GM18519 (cell line): ENCODE measurements at regions not wholly inside any gene's neighbourhood (a gene's known extent, or its start where the extent isn't known, plus 50 kb on each side); places are given as distances from the start of the nearest gene placed in this dataset.

Experiments used
- ATAC-seq: cut with Tn5 transposase; IDR thresholded peaks from one replicate; pipeline ENCODE4 v1.9.1; 2021; ENCODE audit warnings: mild to moderate bottlenecking, moderate library complexity; ENCODE audit not compliant: unreplicated experiment, low FRiP score

GRCh38 chr12:91978143-91978542 lies 167.5 kb downstream of the BTG1 start:
- no peak for ATAC-seq

GRCh38 chr12:91975891-91976290 lies 169.8 kb downstream of the BTG1 start:
- no peak for ATAC-seq

DNA sequence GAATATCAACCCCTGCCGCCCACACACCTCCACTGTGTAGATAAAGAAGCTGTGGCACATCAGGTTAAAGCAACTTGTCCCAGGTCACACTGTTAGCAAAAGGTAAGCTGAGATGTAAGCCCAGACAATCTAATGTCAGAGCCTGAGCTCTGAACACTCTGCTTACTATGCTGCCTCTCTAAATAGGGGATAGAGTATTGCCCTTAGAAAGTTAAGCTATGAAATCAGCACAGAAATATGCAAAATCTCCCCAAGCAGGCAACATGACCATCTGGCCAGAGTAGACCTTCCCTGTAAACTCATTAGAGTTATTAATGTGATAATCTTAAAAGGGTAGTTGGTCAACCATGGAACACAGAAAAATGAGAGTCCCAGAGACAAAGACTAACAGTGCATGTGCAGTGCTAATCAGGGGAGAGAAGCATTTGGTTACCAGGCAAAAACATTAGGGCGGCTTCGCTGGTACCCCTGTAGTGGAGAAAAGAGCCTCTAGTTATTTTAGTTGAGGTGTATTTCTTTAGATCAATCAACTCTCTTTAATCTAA lies 171.0 kb downstream of the BTG1 start:
- no peak for ATAC-seq

DNA sequence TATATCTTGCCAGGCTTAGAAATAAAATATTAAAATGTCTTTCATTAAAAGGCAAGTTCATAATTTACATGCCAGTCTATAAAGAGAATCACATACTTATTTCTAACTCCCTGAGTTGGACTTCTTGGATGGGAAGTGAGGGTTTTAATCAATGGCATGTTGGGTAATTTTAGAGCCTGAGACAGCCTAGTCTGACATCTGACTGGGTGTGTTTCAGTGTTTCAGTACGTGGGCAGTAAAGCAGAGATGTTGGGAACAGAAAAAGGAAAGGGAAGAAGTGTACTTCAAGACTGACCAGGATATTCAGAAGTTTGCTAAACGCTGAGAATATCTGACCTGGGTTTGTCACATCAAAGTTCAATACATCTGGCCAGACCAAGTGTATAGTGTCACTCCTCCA lies 171.8 kb downstream of the BTG1 start:
- ATAC-seq, result no peak

- no peak for ATAC-seq
These were observed 172.8 kb downstream of the BTG1 start for GRCh38 chr12:91972896-91973295.

DNA sequence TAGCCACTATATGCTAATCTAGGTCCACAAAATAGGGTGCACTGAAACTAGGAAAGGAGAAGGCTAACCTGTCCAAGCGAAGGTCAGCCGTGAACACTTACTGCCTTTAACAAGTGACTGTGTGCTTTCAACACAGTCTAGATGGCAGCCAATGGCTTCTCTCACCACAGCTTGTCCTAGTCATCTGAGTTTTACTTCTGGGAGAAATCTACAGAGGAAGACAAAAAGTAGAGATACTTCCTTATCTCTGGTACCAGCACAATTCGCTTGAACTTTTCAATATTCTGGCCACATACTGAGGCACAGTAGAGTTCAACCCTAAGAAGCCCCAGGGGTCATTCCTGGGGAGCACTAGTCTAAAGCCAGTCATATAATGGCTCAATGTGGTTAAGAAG lies 176.9 kb downstream of the BTG1 start:
- ATAC-seq, result no peak

GRCh38 chr12:91968076-91968776 lies 177.4 kb downstream of the BTG1 start:
- no peak for ATAC-seq

DNA sequence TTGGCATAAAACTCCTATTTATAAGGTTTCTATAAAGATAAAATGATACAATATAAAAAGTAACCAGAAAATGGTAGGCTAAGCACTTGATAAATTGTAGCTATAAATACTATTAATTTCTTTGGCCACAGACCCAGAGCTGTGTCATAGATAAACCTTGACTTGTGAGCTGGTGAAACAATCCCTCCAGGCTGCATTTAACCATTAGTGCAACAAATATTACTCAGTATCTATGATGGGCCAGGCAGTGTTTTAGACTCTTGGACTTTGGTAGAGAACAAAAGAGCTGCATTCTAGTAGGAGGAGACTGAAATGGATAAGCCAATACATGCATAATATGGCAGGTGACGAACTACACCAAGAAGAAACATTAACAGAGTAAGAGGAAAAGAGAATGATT lies 178.1 kb downstream of the BTG1 start:
- ATAC-seq, result no peak

DNA sequence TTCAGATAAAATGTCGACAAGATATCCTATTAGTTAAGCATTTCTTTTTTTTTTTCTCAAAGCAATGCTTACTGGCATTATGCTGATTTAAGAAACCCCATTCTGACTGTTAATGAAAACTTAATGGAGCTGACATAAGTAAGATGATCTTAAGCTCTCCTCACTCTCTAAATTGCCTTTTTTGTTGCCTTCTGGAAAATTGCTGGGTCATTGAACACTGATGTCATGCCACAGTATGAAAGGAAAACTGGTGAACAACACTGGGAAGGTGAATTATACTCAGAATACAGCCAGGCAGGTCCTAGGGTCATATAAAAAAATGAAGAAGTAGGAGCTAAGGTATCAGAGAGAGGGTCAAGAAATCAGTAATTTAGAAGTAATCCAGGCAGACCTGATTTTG lies 179.9 kb downstream of the BTG1 start:
- ATAC-seq, result no peak

DNA sequence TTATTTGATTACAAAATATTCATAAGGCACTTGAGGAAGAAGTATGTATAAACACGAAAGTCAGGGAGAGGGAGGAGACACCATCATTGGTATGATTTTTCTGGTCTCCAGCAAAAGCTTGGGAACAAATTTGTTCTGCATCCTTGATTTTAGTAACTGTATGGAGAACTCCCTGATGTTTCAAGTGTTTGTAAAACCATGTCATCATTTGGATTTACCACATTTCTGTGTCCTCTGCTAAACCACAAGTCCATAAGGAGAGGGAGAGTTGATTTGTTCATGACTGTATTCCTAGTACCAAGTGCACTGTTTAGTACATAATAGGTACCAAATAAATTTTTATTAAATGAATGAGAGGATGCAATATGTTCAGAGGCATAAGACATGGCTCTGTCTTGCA lies 181.1 kb downstream of the BTG1 start:
- ATAC-seq, result no peak

DNA sequence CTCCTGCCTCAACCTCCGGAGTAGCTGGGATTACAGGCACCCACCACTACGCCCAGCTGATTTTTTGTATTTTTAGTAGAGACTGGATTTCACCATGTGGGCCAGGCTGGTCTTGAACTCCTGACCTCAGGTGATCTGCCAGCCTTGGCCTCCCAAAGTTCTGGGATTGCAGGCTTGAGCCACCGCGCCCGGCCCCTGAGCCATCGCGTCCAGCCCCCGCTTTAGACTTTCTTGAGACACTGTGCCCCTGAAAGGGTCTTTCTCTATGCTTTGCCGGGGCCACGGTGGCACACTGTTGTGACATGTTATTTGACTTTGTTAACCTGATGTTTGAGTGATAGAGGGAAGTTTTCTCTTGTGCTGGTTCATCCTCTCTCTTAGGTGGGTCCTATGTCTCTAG lies 186.4 kb downstream of the BTG1 start:
- ATAC-seq, result no peak

DNA sequence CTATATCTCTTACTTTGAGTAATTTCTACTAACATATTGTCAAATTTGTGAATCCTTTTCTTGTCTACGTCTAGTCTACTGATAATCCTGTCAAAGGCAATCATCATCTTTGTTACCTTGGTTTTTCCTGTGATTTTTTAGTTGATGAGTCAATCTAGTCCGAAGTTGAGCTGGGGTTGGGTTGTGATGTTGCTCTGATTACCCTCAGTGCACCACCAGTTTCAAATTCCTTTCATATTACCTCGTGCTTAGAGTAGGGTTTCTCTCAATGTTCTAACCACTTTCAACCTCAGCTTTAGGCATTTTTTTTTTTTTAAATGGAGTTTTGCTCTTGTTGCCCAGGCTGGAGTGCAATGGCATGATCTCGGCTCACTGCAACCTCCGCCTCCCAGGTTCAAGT lies 186.8 kb downstream of the BTG1 start:
- ATAC-seq, result no peak

DNA sequence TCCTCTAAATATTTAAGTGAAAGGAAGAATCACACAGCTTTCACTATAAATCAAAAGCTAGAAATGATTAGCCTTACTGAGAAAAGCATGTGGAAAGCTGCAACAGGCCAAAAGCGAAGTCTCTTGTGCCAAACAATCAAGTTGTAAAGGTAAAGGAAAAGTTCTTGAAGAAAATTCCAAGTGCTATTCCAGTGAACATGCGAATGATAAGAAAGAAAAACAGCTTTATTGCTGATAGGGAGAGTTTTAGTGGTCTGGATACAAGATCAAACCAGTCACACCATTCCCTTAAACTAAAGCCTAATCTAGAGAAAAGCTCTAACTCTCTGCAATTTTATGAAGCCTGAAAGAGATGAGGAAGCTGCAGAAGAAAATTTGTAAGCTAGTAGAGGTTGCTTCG lies 190.9 kb downstream of the BTG1 start:
- no peak for ATAC-seq

DNA sequence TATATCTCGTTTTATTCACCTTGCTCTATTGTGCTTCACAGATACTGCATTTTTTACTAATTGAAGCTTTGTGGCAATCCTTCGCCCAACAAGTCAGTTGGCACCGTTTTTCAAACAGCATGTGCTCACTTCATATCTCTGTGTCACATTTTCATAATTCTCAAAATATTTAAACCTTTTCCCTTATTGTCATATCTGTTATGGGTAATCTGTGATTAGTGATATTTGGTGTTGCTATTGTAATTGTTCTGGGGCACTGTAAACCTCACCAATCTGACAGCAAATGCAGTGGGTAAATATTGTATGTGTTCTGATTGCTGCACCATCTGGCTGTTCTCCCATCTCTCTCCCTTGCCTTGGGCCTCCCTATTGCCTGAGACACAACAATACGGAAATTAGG lies 191.3 kb downstream of the BTG1 start:
- no peak for ATAC-seq

- ATAC-seq, result no peak
These were observed 192.7 kb downstream of the BTG1 start for GRCh38 chr12:91952916-91953315.

- ATAC-seq, result no peak
These were observed 194.1 kb downstream of the BTG1 start for GRCh38 chr12:91951571-91951970.

GRCh38 chr12:91948504-91948903 lies 197.1 kb downstream of the BTG1 start:
- ATAC-seq, result no peak

GRCh38 chr12:91947459-91947858 lies 198.2 kb downstream of the BTG1 start:
- ATAC-seq, result peak; percentile 82

- no peak for ATAC-seq
These were observed 201.0 kb downstream of the BTG1 start for GRCh38 chr12:91944637-91945036.

GRCh38 chr12:91940826-91941570 lies 204.6 kb downstream of the BTG1 start:
- ATAC-seq, result no peak

DNA sequence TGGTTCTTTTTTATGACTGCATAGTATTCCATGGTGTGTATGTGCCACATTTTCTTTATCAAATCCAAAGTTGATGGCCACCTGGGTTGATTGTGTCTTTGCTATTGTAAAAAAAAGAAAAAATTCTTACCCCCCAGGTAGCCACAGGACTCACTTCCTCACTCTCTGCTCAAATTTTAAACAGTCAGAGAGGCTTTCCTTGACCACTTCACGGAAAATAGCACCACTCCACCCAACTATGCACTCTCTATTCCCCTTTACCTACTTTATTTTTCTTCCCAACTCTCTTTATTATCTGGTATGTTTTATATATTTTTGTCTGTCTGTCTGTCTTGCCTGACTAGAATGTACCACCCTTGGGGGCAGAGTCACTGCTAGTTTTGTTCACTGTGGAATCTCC lies 205.3 kb downstream of the BTG1 start:
- no peak for ATAC-seq

- ATAC-seq, result no peak
These were observed 207.9 kb downstream of the BTG1 start for GRCh38 chr12:91937706-91938105.
